ENCODE measurements at regions not wholly inside any gene's neighbourhood (a gene's known extent, or its start where the extent isn't known, plus 50 kb on each side); places are given as distances from the start of the nearest gene placed in this dataset.

GRCh38 chr13:88345171-88345847 lies 674.1 kb downstream of the SLITRK5 start:
- intact Hi-C loops (cut with DNase I, micrococcal nuclease), result no loop called here
- Histone ChIP-seq H3K4me3 (no peak overlapping the region), H3K36me3 (ENCODE audit: low read depth) (no peaks in the 10 kb centered on the region), H3K4me1 (ENCODE audit: low read depth) (no peaks in the 10 kb centered on the region), H3K9me3 (peaks cover 2% of the 10 kb centered on the region)
- ATAC-seq (no peak), DNase-seq (no peak)
- TF ChIP-seq CTCF (IDR thresholded peaks at IDR 0.05), result no peak

GRCh38 chr13:88360761-88361160 lies 689.6 kb downstream of the SLITRK5 start:
- Histone ChIP-seq H3K9me3 (no peaks in the 10 kb centered on the region), H3K36me3 (ENCODE audit: low read depth) (no peaks in the 10 kb centered on the region), H3K4me3 (no peak overlapping the region), H3K4me1 (ENCODE audit: low read depth) (no peaks in the 10 kb centered on the region)
- TF ChIP-seq CTCF (IDR thresholded peaks at IDR 0.05), result no peak
- ATAC-seq, result no peak
- intact Hi-C loops (cut with DNase I, micrococcal nuclease), result no loop called here
- DNase-seq, result no peak

- no peak for TF ChIP-seq CTCF (IDR thresholded peaks at IDR 0.05)
- intact Hi-C loops (cut with DNase I, micrococcal nuclease), result no loop called here
- no peak for ATAC-seq
- Histone ChIP-seq H3K9me3 (peaks cover 6% of the 10 kb centered on the region), H3K4me3 (no peak overlapping the region), H3K36me3 (ENCODE audit: low read depth) (no peaks in the 10 kb centered on the region), H3K4me1 (ENCODE audit: low read depth) (no peaks in the 10 kb centered on the region)
- no peak for DNase-seq
These were observed 698.7 kb downstream of the SLITRK5 start for GRCh38 chr13:88369866-88370265.

- H3K9me3 ChIP-seq, result peaks cover 6% of the 10 kb centered on the region
- no peak for TF ChIP-seq CTCF (IDR thresholded peaks at IDR 0.05)
- intact Hi-C loops (cut with DNase I, micrococcal nuclease), result no loop called here
- DNase-seq (no peak), ATAC-seq (no peak)
- H3K4me3 ChIP-seq, result no peak overlapping the region
- H3K36me3 ChIP-seq (ENCODE audit: low read depth), result no peaks in the 10 kb centered on the region
- no peaks in the 10 kb centered on the region for H3K4me1 ChIP-seq (ENCODE audit: low read depth)
These were observed 705.7 kb downstream of the SLITRK5 start for GRCh38 chr13:88376760-88377388.

GRCh38 chr13:88377852-88378251 lies 706.7 kb downstream of the SLITRK5 start:
- H3K9me3 ChIP-seq, result peaks cover 6% of the 10 kb centered on the region
- ATAC-seq, result no peak
- intact Hi-C loops (cut with DNase I, micrococcal nuclease), result no loop called here
- no peak overlapping the region for H3K4me3 ChIP-seq
- no peak for TF ChIP-seq CTCF (IDR thresholded peaks at IDR 0.05)
- H3K4me1 ChIP-seq (ENCODE audit: low read depth), result no peaks in the 10 kb centered on the region
- H3K36me3 ChIP-seq (ENCODE audit: low read depth), result no peaks in the 10 kb centered on the region
- DNase-seq, result no peak
